ENCODE measurements at regions not wholly inside any gene's neighbourhood (a gene's known extent, or its start where the extent isn't known, plus 50 kb on each side); places are given as distances from the start of the nearest gene placed in this dataset.

- BruUV-seq (replicated peaks) = no TSS peak
- RAD21 ChIA-PET (ENCODE audit: low non-redundant PET in 1 of 2, low total read pairs in 2 of 2, uncharacterized antibody in 2 of 2, unreplicated experiment in 2 of 2) = no interaction called here
- POLR2A ChIA-PET = no interaction called here
- Histone ChIP-seq H3K9me2 (ENCODE audit: insufficient read depth) (no peaks in the 10 kb centered on the region; the same call in 1 of the 2 replicates), H3K4me3 (replicated peaks in 1 of 2; ENCODE audit: low read depth in 1 of 2, low read length in 2 of 2) (no peak overlapping the region), H4K20me1 (ENCODE audit: insufficient read depth) (no peaks in the 10 kb centered on the region; the same call in 1 of the 2 replicates), H2AFZ (ENCODE audit: low read depth, low read length, poor library complexity, severe bottlenecking) (no peak overlapping the region), H3K4me2 (ENCODE audit: low read length) (no peak overlapping the region), H3K4me1 (ENCODE audit: control insufficient read depth in 1 of 2, insufficient read depth in 2 of 2, low read length in 2 of 2) (no peaks in the 10 kb centered on the region), H3K36me3 (ENCODE audit: control insufficient read depth in 1 of 2, insufficient read depth in 2 of 2, low read length in 2 of 2) (no peaks in the 10 kb centered on the region), H3K79me2 (ENCODE audit: insufficient read depth, low read length) (no peaks in the 10 kb centered on the region), H3K27me3 (ENCODE audit: insufficient read depth, low read length) (no peaks in the 10 kb centered on the region), H3K9me3 (ENCODE audit: control insufficient read depth in 1 of 2, insufficient read depth in 1 of 2, low read depth in 1 of 2, low read length in 2 of 2) (no peaks in the 10 kb centered on the region), H3K9ac (ENCODE audit: low read length) (no peak overlapping the region), H3K27ac (ENCODE audit: low read depth, low read length) (no peak overlapping the region)
- no peak for ATAC-seq
- CTCF ChIA-PET = no interaction called here
- TF ChIP-seq ZBTB33 (IDR thresholded peaks at IDR 0.05; ENCODE audit: extremely low read depth, insufficient replicate concordance, low read length) (no peak), ZNF274 (IDR thresholded peaks at IDR 0.05; ENCODE audit: low read depth, low read length) (no peak), YY1 (IDR thresholded peaks at IDR 0.05; ENCODE audit: extremely low read depth, insufficient replicate concordance, low read depth, low read length) (no peak), CEBPB (IDR thresholded peaks at IDR 0.05; ENCODE audit: low read depth) (no peak), SP1 (IDR thresholded peaks at IDR 0.05; ENCODE audit: low read depth) (no peak), EZH2 (IDR thresholded peaks at IDR 0.05) (no peak), POLR2A (IDR thresholded peaks at IDR 0.05; ENCODE audit: borderline replicate concordance, extremely low read depth, insufficient read depth, insufficient read length) (no peak), MAX (IDR thresholded peaks at IDR 0.05) (no peak), ZFX (IDR thresholded peaks at IDR 0.05) (no peak), REST (IDR thresholded peaks at IDR 0.05; ENCODE audit: low read depth) (no peak), JUND (IDR thresholded peaks at IDR 0.05) (no peak)
- intact Hi-C loops (cut with micrococcal nuclease) = no loop called here
- DNase-seq (ENCODE audit: low read depth, low spot score) = no peak
These were observed 618.9 kb upstream of the SLC39A10 start for GRCh38 chr2:195038153-195038552.

Data from HCT116 (cell line).